ENCODE measurements at regions not wholly inside any gene's neighbourhood (a gene's known extent, or its start where the extent isn't known, plus 50 kb on each side); places are given as distances from the start of the nearest gene placed in this dataset.

DNA sequence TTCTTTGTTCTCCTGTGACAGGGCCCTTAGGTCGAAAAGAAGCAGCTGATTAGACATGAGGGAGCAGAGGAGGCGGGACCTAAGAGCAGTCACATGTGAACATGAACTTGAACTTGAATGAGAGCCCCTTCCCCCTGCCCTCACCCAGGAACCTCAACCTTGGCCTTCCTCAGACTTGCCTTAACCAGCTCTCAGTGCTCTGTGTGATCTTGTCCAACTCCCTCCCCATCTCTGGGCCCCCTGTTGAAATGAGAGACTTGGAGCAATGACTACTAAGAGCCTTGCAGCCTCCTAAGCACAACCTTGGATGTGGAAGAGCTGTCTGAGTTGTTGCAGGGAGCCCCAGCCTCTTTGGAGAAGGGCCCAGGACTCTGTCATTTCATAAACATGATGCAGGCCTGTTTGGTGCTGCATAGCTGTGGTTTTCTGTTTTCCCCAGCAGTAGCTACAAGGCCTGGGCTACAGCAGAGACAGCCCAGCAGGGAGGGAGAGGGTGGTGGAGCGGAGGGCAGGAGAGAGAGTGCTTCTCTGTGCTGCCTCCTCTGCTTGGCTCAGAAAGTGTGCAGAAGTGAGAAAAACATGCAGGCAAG lies 123.9 kb upstream of the ZMIZ1 start:
- no peak for DNase-seq (ENCODE audit: low read depth)

DNA sequence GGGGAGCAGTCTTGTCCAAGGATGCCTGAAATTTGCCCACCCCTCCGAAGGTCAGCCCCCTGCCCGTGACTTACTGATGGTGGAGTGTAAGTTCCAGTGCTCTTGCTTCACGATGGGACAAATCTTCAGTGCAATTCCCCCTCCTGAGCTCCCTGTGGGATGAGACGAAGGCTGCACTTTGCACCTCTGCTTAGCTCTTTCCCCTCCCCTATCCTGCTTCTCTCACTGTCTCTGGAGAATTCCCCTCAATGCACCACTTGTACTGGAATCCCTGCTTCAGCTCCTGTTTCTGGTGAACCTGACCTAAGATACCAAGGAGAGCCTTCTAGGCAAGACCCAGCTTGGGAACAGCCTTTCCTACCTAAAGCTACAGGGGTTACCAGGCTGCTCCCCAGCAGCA lies 122.9 kb upstream of the ZMIZ1 start:
- no peak for DNase-seq (ENCODE audit: low read depth)

DNA sequence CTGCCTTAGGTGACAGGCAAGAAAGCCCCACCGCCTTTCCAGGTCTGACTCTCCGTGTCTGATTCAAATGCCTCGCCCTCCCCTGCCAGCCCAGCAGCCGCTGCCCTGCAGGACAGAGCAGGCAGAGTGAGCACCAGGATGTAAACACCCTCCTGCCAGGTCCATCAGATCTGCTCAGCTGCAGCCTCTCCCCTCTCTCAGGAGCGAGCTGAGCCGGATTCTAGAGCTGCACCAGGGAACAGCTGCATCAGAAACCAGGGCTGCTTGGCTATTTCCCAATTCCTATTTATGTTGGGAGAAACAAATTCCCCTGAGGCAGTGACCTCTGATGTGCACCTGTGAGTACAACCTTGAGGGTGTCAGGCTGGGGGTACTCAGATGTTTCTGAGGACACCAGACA lies 121.5 kb upstream of the ZMIZ1 start:
- DNase-seq (ENCODE audit: low read depth): no peak

DNA sequence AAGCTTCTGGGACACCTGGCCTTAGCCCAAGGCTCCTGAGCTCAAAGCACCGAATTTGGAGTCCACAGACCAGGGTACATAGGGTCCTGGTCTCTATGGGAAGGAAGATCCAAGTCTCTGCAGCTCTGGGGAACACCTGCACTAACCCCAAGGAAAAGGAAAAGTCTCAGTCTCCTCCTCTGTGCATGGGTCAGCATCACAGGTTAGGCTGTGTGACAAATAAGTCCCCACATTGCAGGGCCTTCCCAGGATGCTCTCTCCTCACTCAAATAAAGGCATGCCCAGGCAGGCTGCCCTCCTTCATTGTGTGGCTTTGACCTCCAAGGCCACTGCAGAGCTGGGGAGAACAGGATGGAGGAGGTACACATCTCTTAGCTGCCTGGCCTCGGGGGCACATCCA lies 121.0 kb upstream of the ZMIZ1 start:
- DNase-seq (ENCODE audit: low read depth): no peak

DNA sequence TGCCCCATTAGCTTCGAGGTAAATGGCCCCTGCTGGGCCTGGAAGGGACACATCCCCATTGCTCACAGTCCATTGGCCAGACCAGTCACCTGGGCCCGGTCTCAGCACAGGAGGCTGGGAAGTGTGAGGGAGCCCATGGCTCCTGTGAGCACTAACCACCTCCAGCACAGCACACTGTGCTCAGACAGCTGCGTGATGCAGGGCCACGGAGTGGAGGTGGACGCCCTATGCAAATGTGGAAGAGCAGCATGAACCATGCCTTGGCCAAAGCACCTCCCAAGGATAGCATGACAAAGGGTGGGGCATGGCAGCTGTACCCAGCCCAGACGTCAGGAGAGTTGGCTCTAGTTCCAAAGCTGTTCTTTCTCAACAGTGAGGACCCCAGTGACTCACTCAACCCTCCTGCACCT lies 120.1 kb upstream of the ZMIZ1 start:
- no peak for DNase-seq (ENCODE audit: low read depth)

DNA sequence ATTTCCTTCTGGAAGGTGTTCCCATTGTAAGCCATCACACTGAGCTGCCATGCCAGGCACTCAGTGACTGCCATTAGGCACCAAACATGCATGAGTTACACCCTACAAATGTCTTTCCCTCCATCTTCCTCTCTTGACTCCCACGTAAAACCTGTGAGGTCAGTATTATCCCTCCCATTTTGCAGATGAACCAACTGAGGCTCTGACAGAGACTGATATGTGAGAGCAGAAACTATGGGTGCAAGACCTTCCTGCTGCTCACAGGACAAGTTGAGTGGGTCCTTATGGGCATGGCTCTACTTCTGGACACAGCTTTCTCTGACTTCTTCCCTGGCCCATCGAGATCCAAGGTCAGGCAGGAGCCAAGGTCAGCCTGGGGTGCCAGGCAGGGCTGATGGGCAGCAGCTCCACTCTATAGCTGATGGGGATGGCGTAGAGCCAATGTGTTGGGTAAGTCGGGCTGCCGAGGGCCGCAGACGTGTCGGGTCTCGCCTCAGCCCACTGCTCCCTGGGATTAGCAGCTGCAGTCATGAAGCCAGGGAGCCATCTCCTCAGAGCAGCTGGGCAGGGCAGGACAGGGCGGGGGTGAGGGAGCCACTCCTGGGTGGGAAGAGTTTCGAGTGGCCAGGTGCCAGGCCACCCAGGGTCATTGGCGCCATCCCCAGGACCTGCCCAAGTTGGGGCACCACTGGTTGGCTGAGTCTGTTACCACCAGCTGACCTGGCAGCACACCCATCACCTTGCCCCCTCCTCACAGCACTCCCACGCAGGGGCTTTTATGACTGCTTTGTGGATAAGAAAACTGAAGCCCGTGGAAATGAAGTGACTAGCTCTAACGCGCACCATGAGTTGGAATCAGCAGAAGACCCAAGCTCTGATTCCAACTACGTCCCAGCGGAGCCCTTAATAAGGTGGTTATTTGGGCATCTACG lies 117.8 kb upstream of the ZMIZ1 start:
- no peak for DNase-seq (ENCODE audit: low read depth)

DNA sequence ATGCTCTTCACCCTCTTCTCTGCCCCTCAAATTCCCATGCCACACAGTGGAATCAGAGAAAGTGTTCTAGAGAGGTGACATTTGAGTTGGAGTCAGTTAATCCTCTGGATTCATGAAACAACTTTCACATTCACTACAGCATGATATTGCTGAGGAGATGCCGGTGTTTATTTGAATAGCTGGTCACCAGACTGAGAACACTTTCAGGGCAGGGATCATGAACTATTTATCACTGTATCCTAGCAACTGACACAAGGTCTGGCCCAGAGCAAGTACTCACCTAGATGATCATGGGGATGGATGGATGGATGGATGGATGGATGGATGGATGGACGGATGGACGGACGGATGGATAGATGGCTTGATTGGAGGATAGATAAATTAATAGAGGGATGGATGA lies 116.7 kb upstream of the ZMIZ1 start:
- no peak for DNase-seq (ENCODE audit: low read depth)

DNA sequence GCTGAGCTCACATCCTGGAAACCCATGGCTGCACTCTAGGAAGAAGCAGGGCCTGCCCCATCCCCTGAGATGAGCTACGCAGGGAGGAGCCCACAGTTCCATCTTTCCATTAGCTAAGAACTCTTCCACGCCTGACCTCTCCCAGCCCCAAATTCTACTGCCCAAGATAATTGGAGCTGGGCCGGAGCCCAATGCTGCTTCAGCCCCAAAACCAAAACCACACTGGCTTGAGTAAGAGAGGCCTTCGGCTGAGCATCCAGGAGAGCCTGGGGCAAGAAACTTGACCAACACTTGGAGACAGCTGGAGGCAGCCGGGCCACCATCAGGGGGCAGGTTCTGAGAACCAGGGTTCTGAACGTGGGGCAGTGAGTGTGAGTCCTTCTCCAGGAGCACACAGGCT lies 116.1 kb upstream of the ZMIZ1 start:
- no peak for DNase-seq (ENCODE audit: low read depth)

DNA sequence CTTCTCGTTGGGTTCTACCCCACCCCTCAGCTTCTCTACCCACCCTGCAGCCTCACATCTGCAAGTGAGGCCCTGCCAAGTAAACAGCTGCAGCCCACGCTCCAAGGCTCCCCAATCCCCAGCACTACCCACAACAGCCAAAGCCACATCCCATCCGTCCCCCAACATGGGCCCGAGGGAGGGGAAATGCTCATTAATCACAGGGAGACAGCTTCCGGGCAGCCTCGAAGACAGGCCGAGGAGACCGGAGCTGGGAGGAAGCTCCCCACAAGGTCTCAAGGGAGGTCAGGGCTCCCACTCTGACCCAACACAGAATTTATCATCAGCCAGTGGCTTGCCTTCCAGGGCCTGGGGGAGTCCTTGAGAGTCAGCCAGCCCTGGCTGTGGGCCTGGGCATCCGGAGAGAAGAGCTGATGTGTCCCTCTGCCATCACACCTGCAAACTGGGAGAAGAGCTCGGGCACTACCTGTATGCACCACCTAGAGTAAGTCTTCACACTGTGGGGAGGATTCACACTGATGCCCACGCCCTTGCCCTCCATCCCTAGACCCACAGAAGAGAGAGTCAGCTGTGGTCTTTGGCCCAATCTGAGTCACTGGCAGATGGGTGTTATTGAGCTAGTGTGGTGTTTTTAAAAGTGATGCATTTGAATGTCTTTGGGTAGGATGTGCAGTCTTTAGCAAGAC lies 115.5 kb upstream of the ZMIZ1 start:
- DNase-seq (ENCODE audit: low read depth): no peak

DNA sequence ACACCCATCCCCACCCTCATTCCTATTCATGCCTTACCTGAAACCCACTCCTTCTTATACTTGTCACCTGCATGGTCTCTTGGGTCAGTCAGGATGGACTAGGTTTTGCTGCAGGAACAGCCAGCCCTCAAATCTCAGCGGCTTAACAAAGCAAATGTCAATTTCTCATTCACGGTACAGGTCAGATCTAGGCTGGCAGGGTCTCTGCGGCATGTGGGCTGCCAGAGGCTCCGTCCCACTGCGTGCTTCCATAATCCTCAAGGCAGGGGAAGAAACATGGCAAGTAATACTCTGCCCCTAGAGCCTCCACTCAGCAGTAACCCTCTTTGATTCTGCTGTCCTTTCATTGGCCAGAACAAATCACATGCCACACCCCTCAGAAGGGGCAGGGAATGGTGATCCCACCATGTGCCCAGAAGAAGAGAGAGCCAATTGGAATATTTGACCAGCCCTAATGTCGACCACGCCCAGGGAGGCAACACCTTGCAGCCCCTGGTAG lies 114.9 kb upstream of the ZMIZ1 start:
- no peak for DNase-seq (ENCODE audit: low read depth)

DNA sequence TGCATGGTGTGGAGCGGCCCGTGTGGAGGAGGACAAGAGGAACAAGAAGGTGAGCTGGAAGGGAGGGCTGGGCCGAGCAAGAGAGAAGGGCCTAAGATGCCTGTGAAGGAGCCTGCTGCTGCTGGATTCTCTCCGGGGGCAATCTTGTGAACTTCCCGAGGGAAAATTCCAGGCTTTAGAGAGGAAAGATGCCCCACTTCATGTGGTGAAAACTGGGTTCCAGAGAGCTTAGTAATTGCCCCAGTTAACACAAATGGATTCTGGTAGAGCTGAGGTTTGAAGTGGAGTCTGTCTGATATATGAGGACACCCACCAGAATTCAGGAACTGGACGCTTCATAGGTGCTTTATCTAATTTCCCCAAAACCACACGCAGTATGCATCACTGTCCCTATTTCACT lies 114.1 kb upstream of the ZMIZ1 start:
- DNase-seq (ENCODE audit: low read depth): no peak

DNA sequence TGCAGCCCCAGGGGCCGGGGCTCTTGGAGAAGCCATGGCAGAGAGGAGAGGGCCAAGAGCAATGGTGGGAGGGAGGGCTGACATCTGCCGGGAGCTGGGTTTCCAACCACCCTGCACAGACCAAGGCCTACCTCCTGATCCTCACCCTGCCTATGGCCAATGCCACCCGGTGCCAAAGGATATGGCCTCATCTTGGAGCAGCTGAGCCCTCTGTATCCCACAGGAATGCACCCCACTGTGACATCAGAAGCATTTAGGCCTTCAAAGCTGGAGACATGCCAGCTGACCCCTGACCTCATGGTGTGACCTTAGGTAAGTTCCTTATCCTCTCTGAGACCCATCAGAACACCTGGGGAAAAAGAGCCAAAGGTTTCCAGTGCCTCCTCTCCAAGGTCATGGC lies 113.6 kb upstream of the ZMIZ1 start:
- DNase-seq (ENCODE audit: low read depth): no peak

DNA sequence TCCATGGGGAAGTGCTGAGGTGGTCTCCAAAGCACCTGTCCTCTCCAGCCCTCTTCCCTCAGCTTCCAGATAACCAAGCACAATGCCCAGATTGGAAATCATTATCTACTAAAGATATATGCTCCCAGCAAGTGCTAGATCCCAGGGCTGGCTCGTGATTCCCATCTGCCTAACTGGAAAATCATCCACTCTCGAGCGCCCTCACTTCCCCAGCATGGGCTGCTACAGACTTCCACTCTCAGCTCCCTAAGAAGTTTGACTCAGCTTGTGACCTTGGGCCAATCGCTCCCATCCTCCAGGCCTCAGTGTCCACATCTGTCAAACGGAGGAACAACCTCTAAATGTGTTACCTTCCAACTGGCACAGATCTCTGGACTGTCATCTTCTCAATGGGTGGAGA lies 112.4 kb upstream of the ZMIZ1 start:
- no peak for DNase-seq (ENCODE audit: low read depth)

DNA sequence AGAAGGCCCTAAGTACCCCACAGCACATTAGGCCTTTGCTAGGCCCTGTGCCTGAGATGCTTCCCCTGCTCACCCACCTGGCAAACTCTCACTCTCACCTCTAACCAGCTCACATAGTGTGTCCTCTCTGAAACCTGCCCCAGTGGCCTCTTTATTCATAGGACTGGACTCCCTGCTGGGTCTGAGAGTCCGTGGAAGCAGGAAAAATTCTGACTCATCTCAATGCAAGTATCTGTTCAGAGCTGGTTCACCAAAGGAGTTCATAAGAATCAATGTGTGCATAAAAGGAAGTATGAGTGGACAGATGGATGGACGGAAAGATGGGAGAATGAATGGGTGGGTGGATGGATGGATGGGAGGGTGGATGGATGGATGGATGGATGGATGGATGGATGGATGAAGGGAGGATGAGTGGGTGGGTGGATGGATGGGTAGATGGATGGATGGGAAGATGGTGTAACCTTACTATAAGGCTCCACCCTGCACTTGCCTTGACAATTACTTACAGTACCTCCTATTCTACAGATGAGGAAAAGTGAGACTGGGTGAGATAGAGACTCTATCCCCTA lies 111.2 kb upstream of the ZMIZ1 start:
- DNase-seq (ENCODE audit: low read depth): no peak

DNA sequence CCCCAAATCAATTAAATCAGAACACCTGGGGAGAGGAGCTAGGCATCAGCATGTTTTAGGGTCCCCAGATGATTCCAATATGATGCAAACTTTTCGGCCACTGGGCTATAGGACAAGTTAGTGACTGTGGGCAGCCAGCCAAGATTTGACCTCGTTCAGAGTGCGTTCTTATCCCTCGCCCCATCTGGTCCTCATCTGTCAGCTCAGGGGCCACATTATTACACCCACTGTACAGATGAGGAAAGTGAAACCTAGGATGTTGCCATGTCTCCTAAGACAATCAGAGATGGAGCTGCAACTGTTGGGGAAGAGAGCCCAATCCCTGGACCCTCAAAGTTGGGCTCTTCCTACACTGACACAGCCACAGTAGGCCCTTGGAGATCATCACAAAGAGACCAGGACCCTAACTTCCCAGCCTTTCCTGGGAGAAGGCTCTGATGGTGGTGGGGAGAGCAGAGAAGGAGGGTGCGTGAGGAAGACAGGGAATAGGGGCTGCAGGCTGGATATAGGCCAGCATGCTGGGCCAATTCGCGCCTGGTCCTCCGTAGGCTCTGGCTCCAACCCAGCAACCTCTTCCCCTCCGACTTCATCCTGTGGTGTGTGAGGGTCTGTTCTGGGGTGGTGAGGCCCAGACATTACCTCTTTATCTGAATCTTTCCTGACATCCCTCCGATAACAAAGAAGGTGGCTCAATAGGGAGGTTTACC lies 109.4 kb upstream of the ZMIZ1 start:
- DNase-seq (ENCODE audit: low read depth): no peak

DNA sequence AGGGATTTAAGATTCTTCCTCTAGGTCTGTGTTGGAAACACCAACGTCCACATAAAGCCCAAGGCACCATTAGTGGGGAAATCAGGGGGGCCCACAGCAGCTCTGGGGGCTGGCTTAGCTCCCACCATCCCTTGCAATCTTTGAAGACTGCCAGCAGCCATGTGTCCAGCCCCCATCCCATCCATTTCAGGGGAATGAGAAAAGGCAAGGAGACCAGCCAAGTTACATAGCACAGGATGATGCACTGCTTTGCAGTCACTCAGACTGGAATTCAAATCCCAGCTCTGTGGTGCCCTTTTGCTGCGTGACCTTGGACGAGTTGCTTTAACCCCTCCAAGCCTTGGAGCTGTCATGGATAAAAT lies 108.9 kb upstream of the ZMIZ1 start:
- no peak for DNase-seq (ENCODE audit: low read depth)

DNA sequence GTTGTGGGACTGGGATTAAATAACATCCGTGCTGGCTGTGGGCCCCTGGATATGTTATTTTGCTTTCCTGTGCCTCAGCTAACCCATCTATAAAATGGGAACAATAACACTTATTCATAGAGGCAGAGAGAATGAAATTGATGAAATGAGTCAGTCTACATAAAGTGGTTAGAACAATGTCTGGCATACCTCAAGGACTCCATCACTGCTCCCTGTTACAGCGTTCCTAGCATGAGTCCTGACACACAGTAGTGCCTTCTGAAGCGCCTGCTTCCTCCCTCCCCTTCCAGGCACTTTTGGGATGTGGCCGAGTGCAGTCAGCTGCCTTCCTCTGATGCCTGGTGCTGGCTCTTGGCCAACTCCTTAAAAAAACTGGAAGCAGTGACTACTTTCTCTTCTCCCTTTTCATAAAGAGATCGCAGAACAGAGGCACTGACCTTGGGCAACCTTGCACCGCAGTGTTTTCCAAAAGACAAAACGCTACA lies 108.4 kb upstream of the ZMIZ1 start:
- no peak for DNase-seq (ENCODE audit: low read depth)

DNA sequence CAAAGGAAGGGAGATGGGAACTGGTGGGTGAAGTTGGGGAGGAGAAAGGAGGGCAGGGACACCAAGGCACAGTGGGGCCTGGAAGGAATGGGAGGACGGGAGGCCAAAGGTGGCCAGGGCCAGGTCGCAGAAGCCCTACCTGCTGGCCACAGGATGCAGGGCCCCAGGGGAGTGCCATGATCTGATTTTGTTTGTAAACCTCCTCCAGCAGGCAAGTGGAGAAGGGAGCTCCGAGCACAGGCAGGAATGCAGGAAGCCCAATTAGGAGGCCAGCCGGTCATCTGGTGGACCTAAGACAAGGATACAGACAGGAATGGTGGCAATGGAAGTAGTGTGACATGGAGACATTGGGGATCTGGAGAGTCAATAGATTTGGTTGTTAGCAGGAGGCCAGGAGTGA lies 107.0 kb upstream of the ZMIZ1 start:
- no peak for DNase-seq (ENCODE audit: low read depth)

DNA sequence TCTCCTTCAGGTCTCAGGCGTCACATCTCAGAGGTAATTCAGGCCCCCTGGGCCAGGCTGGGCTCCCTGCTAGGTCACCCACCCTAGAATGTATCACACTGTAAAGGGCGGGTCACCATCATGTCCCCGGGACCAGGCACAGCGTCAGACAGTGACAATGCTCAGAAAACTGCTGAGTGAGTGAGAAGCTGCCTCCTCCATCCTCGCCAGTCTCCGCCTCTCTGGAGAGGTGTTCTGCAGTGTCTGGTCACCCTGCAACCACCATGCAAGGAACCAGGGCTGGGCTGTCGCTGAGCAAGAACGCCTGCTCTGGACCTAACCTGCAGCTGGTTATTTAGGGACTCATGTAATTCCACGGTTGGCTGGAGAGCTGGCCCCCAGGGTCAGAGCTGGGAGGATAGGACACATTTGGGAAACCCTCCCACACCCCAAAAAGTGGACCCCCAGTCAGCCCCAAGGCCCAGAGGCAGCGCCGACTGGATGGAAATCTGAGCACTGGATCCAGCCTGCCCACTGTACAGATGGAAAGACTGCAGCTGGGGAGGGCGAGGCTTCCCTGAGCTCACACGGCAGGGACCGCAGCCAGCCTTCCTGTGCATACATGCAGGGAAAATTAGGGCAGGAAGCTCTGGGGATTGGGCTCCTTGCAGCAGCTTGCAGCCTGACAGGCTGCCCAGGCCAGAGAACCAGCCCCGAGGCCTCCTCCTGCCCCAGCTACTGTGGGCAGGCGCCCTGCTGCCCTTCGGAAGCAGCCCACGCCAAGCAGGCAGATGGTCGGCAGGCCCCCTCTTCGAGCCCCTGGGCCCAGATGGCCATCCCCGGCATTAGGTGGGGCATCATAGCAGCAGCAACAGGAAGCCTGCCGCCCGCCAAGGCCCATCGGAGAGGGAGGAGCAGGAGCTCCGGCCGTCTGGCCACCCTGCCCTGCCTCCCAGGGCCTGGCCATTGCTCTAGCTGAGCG lies 105.4 kb upstream of the ZMIZ1 start:
- DNase-seq (ENCODE audit: low read depth): no peak

DNA sequence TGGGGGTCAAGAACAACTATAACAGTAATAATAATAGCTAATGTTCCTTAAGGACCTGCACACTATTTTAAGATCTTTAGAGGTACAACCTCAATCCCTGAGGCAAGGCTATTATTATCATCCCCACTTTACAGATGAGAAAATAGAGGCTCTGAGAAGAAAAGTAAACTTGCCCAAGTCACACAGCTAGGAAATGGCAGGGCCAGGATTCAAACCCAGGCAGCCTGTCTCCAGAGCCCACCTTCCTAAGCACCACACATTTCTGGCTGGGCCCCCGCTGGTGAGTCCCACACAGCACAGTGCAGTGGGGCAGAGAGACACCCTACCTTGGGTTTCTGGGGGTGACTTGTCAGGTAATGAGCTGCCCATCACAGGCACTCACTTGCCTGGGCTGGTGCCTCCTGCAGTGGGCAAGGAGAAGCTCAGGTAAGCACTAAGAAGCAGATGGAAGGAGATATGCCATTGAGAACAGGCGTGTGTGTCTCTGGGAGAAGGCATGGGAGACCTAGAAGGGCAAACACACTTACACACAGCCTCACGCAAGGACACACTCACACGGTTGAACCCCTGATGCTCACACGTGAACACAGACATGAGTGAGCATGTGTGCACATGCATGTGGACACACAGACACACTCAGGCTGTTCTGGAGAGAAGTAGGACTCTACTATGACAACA lies 104.4 kb upstream of the ZMIZ1 start:
- DNase-seq (ENCODE audit: low read depth): no peak

Measured in activated gamma-delta T cell treated with anti-CD3 and anti-CD28 coated beads, Interleukin-2, amount 50 U/mL, for 16 hours (primary cell).